ENCODE measurements at regions not wholly inside any gene's neighbourhood (a gene's known extent, or its start where the extent isn't known, plus 50 kb on each side); places are given as distances from the start of the nearest gene placed in this dataset.

DNA sequence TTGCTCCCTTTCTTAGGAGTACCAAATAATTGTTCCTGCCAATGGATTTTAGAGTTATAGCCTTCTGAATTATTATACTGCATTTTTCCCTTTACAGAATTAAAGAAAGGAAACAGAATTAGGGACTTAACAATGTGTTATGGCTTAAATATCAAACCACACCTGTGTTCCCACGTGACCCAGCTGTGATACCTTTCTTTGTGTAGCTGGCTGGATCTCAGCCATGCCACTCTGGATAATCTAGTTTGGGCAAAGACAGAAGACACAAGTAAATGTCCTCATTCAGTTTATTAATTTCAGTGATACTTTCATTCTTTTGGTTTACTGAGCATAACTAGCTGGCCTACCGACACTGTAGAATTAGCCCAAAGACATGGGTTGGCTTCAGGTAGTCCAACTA lies 417.2 kb upstream of the ADAMTS16 start:
- DNase-seq (no peak), ATAC-seq (ENCODE audit: low FRiP score in 2 of 2) (no peak)
- H3K27ac ChIP-seq = no peak overlapping the region
- no peaks in the 10 kb centered on the region for H3K36me3 ChIP-seq
- 78 to 87% methylated on average over 2 of the region's 2 CpGs for WGBS, 2 donors
- H3K4me3 ChIP-seq = no peak overlapping the region
- no peaks in the 10 kb centered on the region for H3K9me3 ChIP-seq
- no peaks in the 10 kb centered on the region for H3K4me1 ChIP-seq
- no peak for TF ChIP-seq EP300 (IDR thresholded peaks at IDR 0.05)
- no peak for TF ChIP-seq POLR2AphosphoS5 (IDR thresholded peaks at IDR 0.05)
- no peak for TF ChIP-seq POLR2A (IDR thresholded peaks at IDR 0.05)
- TF ChIP-seq, protein P1, sequence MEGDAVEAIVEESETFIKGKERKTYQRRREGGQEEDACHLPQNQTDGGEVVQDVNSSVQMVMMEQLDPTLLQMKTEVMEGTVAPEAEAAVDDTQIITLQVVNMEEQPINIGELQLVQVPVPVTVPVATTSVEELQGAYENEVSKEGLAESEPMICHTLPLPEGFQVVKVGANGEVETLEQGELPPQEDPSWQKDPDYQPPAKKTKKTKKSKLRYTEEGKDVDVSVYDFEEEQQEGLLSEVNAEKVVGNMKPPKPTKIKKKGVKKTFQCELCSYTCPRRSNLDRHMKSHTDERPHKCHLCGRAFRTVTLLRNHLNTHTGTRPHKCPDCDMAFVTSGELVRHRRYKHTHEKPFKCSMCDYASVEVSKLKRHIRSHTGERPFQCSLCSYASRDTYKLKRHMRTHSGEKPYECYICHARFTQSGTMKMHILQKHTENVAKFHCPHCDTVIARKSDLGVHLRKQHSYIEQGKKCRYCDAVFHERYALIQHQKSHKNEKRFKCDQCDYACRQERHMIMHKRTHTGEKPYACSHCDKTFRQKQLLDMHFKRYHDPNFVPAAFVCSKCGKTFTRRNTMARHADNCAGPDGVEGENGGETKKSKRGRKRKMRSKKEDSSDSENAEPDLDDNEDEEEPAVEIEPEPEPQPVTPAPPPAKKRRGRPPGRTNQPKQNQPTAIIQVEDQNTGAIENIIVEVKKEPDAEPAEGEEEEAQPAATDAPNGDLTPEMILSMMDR (IDR thresholded peaks at IDR 0.05) = no peak
- no peaks in the 10 kb centered on the region for H3K27me3 ChIP-seq

DNA sequence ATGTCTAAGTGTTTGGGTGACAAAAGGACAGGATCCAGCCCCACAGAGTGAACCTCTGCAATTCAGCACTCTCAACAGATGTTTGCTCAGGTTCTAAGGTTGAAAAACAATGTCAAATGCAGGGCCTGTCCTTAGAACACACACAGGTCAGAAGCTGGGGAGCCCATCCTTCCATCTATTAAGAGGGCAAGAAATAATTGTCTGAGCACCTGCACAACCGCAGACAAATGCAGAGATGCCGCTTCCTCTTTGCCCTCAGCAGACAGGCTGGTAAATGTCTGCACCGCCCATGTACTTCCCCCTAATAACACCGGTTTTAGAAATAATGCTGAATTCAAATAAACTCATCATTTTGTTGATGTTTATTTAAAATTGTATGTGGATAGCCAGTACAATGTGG lies 414.5 kb upstream of the ADAMTS16 start:
- Histone ChIP-seq H3K9me3 (no peaks in the 10 kb centered on the region), H3K4me3 (no peak overlapping the region), H3K27me3 (no peaks in the 10 kb centered on the region), H3K27ac (no peak overlapping the region), H3K36me3 (no peaks in the 10 kb centered on the region), H3K4me1 (no peaks in the 10 kb centered on the region)
- WGBS, 2 donors = 85 to 93% methylated on average over 4 of the region's 4 CpGs
- ATAC-seq (ENCODE audit: low FRiP score in 2 of 2) (no peak), DNase-seq (no peak)
- TF ChIP-seq, protein P1 (IDR thresholded peaks at IDR 0.05) = no peak
- no peak for TF ChIP-seq POLR2AphosphoS5 (IDR thresholded peaks at IDR 0.05)
- no peak for TF ChIP-seq EP300 (IDR thresholded peaks at IDR 0.05)
- TF ChIP-seq POLR2A (IDR thresholded peaks at IDR 0.05) = no peak

DNA sequence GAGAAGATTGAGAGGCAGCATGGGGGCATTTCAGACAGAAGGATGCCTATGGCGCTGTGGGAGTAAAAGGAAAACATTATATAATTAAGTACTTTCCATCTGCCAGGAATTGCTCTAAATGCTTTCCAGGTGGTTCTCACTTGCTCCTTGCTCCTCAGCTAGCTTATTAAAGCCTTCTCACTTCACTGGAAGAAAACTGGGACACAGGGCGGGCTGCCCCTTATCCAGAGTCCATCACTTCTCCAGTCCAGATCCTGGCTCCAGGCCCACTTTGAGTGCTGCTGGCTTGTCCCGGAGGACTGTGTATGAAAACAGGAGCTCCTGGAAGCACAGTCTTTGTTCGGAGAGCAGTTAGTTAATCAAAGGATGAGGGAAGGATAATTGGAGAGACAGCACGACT lies 409.9 kb upstream of the ADAMTS16 start:
- DNase-seq (no peak), ATAC-seq (ENCODE audit: low FRiP score in 2 of 2) (no peak)
- TF ChIP-seq, protein P1 (IDR thresholded peaks at IDR 0.05) = no peak
- TF ChIP-seq EP300 (IDR thresholded peaks at IDR 0.05) = no peak
- no peaks in the 10 kb centered on the region for H3K9me3 ChIP-seq
- H3K36me3 ChIP-seq = no peaks in the 10 kb centered on the region
- WGBS, 2 donors = 77 to 81% methylated on average over 5 of the region's 5 CpGs
- H3K4me3 ChIP-seq = no peak overlapping the region
- no peaks in the 10 kb centered on the region for H3K27me3 ChIP-seq
- H3K4me1 ChIP-seq = no peaks in the 10 kb centered on the region
- no peak overlapping the region for H3K27ac ChIP-seq

DNA sequence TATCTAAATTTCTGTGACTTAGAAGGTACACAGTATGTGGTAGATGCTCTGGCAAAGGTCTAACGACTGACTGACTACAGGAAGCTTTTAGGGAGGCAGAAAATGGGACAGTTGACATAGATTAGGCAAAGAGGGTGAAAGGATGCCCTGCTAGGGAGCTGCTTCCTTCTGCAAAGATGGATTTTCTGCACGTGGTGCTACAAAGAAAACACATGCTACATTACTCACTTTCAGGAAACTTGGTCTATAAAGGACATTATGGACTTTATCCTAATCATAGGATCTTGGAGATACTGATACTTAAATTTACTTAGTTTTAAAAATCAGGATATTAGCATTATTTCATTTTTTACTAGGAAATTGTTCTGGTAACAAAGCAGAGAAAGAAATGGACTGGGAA lies 405.8 kb upstream of the ADAMTS16 start:
- ATAC-seq (ENCODE audit: low FRiP score in 2 of 2) (no peak), DNase-seq (no peak)
- Histone ChIP-seq H3K27ac (no peak overlapping the region), H3K9me3 (no peaks in the 10 kb centered on the region), H3K27me3 (no peaks in the 10 kb centered on the region), H3K36me3 (no peaks in the 10 kb centered on the region), H3K4me3 (no peak overlapping the region), H3K4me1 (no peaks in the 10 kb centered on the region)
- 44 to 63% methylated on average over 2 of the region's 2 CpGs for WGBS, 2 donors
- TF ChIP-seq POLR2A (IDR thresholded peaks at IDR 0.05) = no peak
- TF ChIP-seq, protein P1 (IDR thresholded peaks at IDR 0.05) = no peak

DNA sequence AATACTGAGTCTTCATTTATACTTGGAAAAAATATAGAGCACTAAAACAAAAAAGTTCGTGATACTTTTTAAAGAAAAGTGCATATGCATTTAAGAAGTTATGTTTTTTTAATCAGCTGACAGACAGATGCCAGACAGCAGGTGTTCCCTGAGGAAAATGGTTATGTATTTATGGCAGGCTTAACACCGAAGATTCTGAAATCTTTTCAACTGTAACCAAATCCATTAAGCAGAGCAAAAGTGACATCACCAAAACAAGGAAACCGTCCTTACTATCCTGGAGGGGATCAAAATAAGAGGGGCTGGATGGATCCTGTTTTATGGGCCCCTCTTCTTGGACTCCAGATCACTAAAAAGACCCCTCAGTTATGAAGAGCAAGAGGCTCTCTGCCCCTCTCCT lies 404.9 kb upstream of the ADAMTS16 start:
- Histone ChIP-seq H3K4me1 (no peaks in the 10 kb centered on the region), H3K4me3 (no peak overlapping the region), H3K27ac (no peak overlapping the region), H3K27me3 (no peaks in the 10 kb centered on the region), H3K36me3 (no peaks in the 10 kb centered on the region), H3K9me3 (no peaks in the 10 kb centered on the region)
- ATAC-seq (ENCODE audit: low FRiP score in 2 of 2) (no peak), DNase-seq (no peak)
- WGBS, 2 donors = 70% methylated on average over 3 of the region's 3 CpGs
- TF ChIP-seq, protein P1 (IDR thresholded peaks at IDR 0.05) = no peak
- TF ChIP-seq POLR2AphosphoS5 (IDR thresholded peaks at IDR 0.05) = no peak
- TF ChIP-seq EP300 (IDR thresholded peaks at IDR 0.05) = no peak
- TF ChIP-seq POLR2A (IDR thresholded peaks at IDR 0.05) = no peak
